GM19035 (cell line): ENCODE measurements at regions not wholly inside any gene's neighbourhood (a gene's known extent, or its start where the extent isn't known, plus 50 kb on each side); places are given as distances from the start of the nearest gene placed in this dataset.
"Not testable (repeated sequence)": the region's sequence is repeated elsewhere in the genome, so short reads cannot be mapped to it uniquely, and the experiment has no call there.

Experiments used
- ATAC-seq: cut with Tn5 transposase; IDR thresholded peaks from one replicate; pipeline ENCODE4 v1.9.1; 2021; ENCODE audit not compliant: unreplicated experiment

- ATAC-seq: no peak
Observed at GRCh38 chr17:64785011-64785421, 122.9 kb upstream of the SMURF2 start.

- no peak for ATAC-seq
Observed at GRCh38 chr17:64784353-64785010, 122.4 kb upstream of the SMURF2 start.

GRCh38 chr17:64783556-64784352 lies 121.6 kb upstream of the SMURF2 start:
- ATAC-seq: no peak

GRCh38 chr17:64783031-64783461 lies 120.9 kb upstream of the SMURF2 start:
- no peak for ATAC-seq

- no peak for ATAC-seq
Observed at GRCh38 chr17:64781810-64782555, 119.9 kb upstream of the SMURF2 start.

GRCh38 chr17:64781014-64781756 lies 119.1 kb upstream of the SMURF2 start:
- no peak for ATAC-seq

- ATAC-seq: no peak
Observed at GRCh38 chr17:64780096-64781013, 118.2 kb upstream of the SMURF2 start.

GRCh38 chr17:64779376-64780095 lies 117.4 kb upstream of the SMURF2 start:
- ATAC-seq: no peak

- ATAC-seq: not testable (repeated sequence)
Observed at GRCh38 chr17:64779098-64779375, 116.9 kb upstream of the SMURF2 start.

- ATAC-seq: no peak
Observed at GRCh38 chr17:64778240-64779097, 116.4 kb upstream of the SMURF2 start.

- no peak for ATAC-seq
Observed at GRCh38 chr17:64777415-64778239, 115.5 kb upstream of the SMURF2 start.

- ATAC-seq: peak; percentile 51
Observed at GRCh38 chr17:64776720-64777414, 114.8 kb upstream of the SMURF2 start.

GRCh38 chr17:64775701-64776570 lies 113.8 kb upstream of the SMURF2 start:
- no peak for ATAC-seq

- ATAC-seq: no peak
Observed at GRCh38 chr17:64774888-64775540, 112.9 kb upstream of the SMURF2 start.

GRCh38 chr17:64773836-64774761 lies 112.0 kb upstream of the SMURF2 start:
- no peak for ATAC-seq
